Panc1 (cell line): ENCODE measurements at regions not wholly inside any gene's neighbourhood (a gene's known extent, or its start where the extent isn't known, plus 50 kb on each side); places are given as distances from the start of the nearest gene placed in this dataset.

Experiments
- ATAC-seq: fragments of 200-7000 bp; cut with Tn5 transposase; 2 replicates; pipeline ENCODE4 v1.9.1; 2020; ENCODE audit warnings: mild to moderate bottlenecking, moderate library complexity
- BruUV-seq: library from RNA; stranded (reverse); fragments of 400-500 nt; replicated peaks from 2 replicates; lab custom pipeline; 2021; lab: Mats Ljungman, UMichigan
- CTCF ChIA-PET: fragments of 300-600 bp; sonication (Branson Sonifier 250); formaldehyde crosslinking; loops from one replicate; lab custom pipeline; 2022; ENCODE audit warnings: antibody characterized with exemption; lab: Charles Lee
- POLR2A ChIA-PET: fragments of 300-600 bp; sonication (Branson Sonifier 250); formaldehyde crosslinking; loops from one replicate; lab custom pipeline; 2022; ENCODE audit warnings: antibody characterized with exemption; lab: Charles Lee
- DNase-seq: peaks from one replicate; pipeline ENCODE4 v3.0.0-alpha.2; 2010; ENCODE audit warnings: low read depth, low spot score
- H3K27ac ChIP-seq: 2 replicates; pipeline ENCODE4 v1.5.1; 2011; ENCODE audit warnings: mild to moderate bottlenecking, low read length, inconsistent platforms
- H3K27me3 ChIP-seq: fragments of 200-500 bp; sonication (Bioruptor generic); 2 replicates; pipeline ENCODE4 v1.6.0; 2014; ENCODE audit warnings: low read length, inconsistent platforms; ENCODE audit not compliant: control insufficient read depth, insufficient read depth
- H3K36me3 ChIP-seq: fragments of 200-500 bp; sonication (Bioruptor generic); 2 replicates; pipeline ENCODE4 v1.5.1; 2014; ENCODE audit warnings: inconsistent platforms, mild to moderate bottlenecking, low read length, moderate library complexity; ENCODE audit not compliant: control insufficient read depth, insufficient read depth
- H3K4me1 ChIP-seq: 2 replicates; pipeline ENCODE4 v1.5.1; 2011; ENCODE audit warnings: inconsistent platforms, mild to moderate bottlenecking, low read length, moderate library complexity; ENCODE audit not compliant: control insufficient read depth, insufficient read depth
- H3K4me3 ChIP-seq, 2 experiments: 2 replicates each; pipeline ENCODE4 v1.5.1; 2011 to 2012; ENCODE audit warnings: low read depth in 2 of 2, low read length in 2 of 2, mild to moderate bottlenecking in 2 of 2, inconsistent platforms in 1 of 2, moderate library complexity in 1 of 2
- H3K9me3 ChIP-seq: fragments of 200-500 bp; sonication (Bioruptor generic); 2 replicates; pipeline ENCODE4 v1.5.1; 2014; ENCODE audit warnings: low read depth, mild to moderate bottlenecking, inconsistent platforms, low read length, moderate library complexity; ENCODE audit not compliant: control insufficient read depth, insufficient read depth
- CTCF ChIP-seq: fragments of 450-650 bp; IDR thresholded peaks from 2 replicates; pipeline ENCODE4 v1.5.1; 2017; ENCODE audit warnings: mild to moderate bottlenecking
- POLR2AphosphoS5 ChIP-seq: IDR thresholded peaks from 2 replicates; pipeline ENCODE4 v1.6.1; 2012; ENCODE audit warnings: mild to moderate bottlenecking, low read depth, low read length, moderate library complexity
- REST ChIP-seq, 2 experiments: IDR thresholded peaks; 2 replicates each; pipeline ENCODE4 v1.6.1; 2011 to 2012; ENCODE audit warnings: low read depth in 2 of 2, control low read depth in 1 of 2, low read length in 1 of 2, mild to moderate bottlenecking in 1 of 2, moderate library complexity in 1 of 2; ENCODE audit not compliant: insufficient read depth in 1 of 2
- SIN3A ChIP-seq: IDR thresholded peaks from 2 replicates; pipeline ENCODE4 v1.6.1; 2012; ENCODE audit warnings: low read depth, mild to moderate bottlenecking, low read length, moderate library complexity, borderline replicate concordance; ENCODE audit not compliant: insufficient read depth
- TCF7L2 ChIP-seq: IDR thresholded peaks from 2 replicates; pipeline ENCODE4 v1.6.1; 2011; ENCODE audit warnings: mild to moderate bottlenecking, low read depth, low read length, inconsistent platforms
- in situ Hi-C: cut with HindIII; loops from 2 replicates; pipeline ENCODE4 v1.10.0; 2016; ENCODE audit warnings: low sequenced_read_pairs, low pct_unique_long_range_greater_than_20kb
- intact Hi-C: fragments of 100-400 bp; cut with micrococcal nuclease; formaldehyde crosslinking; loops from one replicate; pipeline ENCODE4 v1.10.0; 2022; ENCODE audit not compliant: unreplicated experiment

- intact Hi-C loops = no loop called here
- Histone ChIP-seq H3K9me3 (no peaks in the 10 kb centered on the region), H3K4me3 (no peak overlapping the region), H3K36me3 (no peaks in the 10 kb centered on the region), H3K4me1 (no peaks in the 10 kb centered on the region), H3K27ac (no peak overlapping the region), H3K27me3 (no peaks in the 10 kb centered on the region)
- ChIA-PET POLR2A (no interaction called here), CTCF (no interaction called here)
- in situ Hi-C loops = no loop called here
- ATAC-seq (no peak), DNase-seq (no peak)
- BruUV-seq = no TSS peak
- TF ChIP-seq TCF7L2 (no peak), POLR2AphosphoS5 (no peak), CTCF (no peak), SIN3A (no peak), REST (IDR thresholded peaks at IDR 0.05; ENCODE audit: insufficient read depth in 1 of 2, low read depth in 2 of 2, low read length in 1 of 2) (no peak)
Measured at GRCh38 chr4:147139455-147140198, 194.0 kb upstream of the TTC29 start.

- no peak overlapping the region for H3K27ac ChIP-seq
- H3K4me1 ChIP-seq = no peaks in the 10 kb centered on the region
- no peak for TF ChIP-seq POLR2AphosphoS5
- no peak for TF ChIP-seq SIN3A
- no peak for TF ChIP-seq CTCF
- no peak for TF ChIP-seq REST (IDR thresholded peaks at IDR 0.05; ENCODE audit: insufficient read depth in 1 of 2, low read depth in 2 of 2, low read length in 1 of 2)
- no peak for TF ChIP-seq TCF7L2
- ATAC-seq = no peak
- BruUV-seq = no TSS peak
- in situ Hi-C loops (no loop called here), intact Hi-C loops (no loop called here)
- H3K4me3 ChIP-seq = no peak overlapping the region
- no peaks in the 10 kb centered on the region for H3K9me3 ChIP-seq
- POLR2A ChIA-PET = interaction anchor here (0.6 kb wide), 1 partner anchor 62 kb away, joined by 9 read pairs; no protein-coding TSS in a partner anchor
- 0 out of 2 replicates have a peak, but pooled peaks cover 2% of the 10 kb centered on the region for H3K27me3 ChIP-seq
- DNase-seq = no peak
- H3K36me3 ChIP-seq = no peaks in the 10 kb centered on the region
- CTCF ChIA-PET = no interaction called here
Measured at GRCh38 chr4:147151763-147152162, 206.1 kb upstream of the TTC29 start.
